GM21723 (cell line): ENCODE measurements at regions not wholly inside any gene's neighbourhood (a gene's known extent, or its start where the extent isn't known, plus 50 kb on each side); places are given as distances from the start of the nearest gene placed in this dataset.

ENCODE experiments used
- ATAC-seq: cut with Tn5 transposase; IDR thresholded peaks from one replicate; pipeline ENCODE4 v1.9.1; 2021; ENCODE audit warnings: mild to moderate bottlenecking, moderate library complexity; ENCODE audit not compliant: unreplicated experiment

- ATAC-seq = no peak
Measured at GRCh38 chr1:165034136-165034809, 322.2 kb downstream of the LMX1A start.

DNA sequence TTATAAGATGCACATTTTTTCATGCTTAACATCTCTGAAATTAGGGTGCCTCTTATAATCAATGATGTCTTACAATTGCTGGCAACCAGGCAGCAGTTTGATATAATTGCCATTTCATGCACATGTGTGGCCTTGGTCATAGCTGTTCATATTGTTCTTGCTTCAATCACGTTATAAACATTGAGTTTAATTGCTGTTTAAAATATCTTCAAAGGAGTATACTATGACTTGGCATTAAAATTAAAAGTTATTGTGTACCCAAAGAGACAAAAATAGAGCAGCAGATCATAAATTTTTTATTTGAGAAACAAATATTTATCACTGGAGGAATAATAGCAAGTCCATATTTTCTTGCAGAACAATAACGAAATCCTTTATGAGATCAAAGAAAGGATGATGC, 325.5 kb downstream of the LMX1A start:
- no peak for ATAC-seq

- no peak for ATAC-seq
Measured at GRCh38 chr1:165025805-165026204, 330.7 kb downstream of the LMX1A start.

DNA sequence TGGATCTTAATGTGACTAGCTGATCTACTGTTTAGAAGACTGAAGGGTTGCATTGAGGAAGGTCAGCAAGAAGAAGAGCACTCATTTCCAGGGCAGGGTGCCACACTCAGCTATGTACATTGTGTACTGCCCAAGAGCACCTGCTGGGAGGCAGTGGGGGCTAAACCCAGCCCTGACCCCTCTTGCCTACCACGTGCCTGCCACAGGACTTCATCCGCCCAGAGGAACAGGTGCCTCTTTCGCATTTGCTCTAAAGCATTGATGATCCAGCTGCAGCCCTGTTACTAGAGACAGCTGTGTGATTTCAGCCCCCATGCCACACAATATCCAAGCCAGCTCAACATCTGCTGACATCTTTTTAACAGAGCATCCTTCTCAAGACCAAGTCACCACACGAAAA, 341.8 kb downstream of the LMX1A start:
- ATAC-seq = no peak

DNA sequence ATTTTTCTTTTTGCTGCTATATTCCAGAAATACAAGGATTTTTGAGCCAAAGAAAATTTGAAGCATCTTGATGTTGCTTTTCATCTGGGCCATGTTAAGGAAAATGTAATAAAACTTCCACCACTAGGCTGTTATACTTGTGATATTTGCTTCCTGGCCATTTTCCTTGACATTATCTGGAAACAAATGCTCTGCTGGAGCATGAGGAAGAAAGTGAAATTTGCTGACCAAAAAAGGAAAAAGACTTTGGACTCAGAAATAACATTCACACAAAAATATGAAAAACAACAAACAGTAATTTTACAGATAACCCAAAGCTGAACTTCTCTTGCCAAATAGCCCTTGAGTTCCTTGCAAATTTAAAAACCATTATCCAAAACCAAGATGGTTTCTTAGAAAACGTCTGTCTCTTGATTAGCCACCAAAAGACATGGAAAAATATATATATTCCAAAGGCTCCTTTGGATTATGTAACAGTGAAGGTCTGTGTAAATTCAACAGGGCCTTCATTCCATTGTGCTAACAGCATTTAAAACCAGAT, 344.5 kb downstream of the LMX1A start:
- no peak for ATAC-seq

GRCh38 chr1:165011186-165011585, 345.3 kb downstream of the LMX1A start:
- no peak for ATAC-seq

- ATAC-seq = no peak
Measured at GRCh38 chr1:165010418-165011070, 346.0 kb downstream of the LMX1A start.

- ATAC-seq = no peak
Measured at GRCh38 chr1:165006831-165007230, 349.7 kb downstream of the LMX1A start.

GRCh38 chr1:164999146-164999545, 357.4 kb downstream of the LMX1A start:
- ATAC-seq = no peak

DNA sequence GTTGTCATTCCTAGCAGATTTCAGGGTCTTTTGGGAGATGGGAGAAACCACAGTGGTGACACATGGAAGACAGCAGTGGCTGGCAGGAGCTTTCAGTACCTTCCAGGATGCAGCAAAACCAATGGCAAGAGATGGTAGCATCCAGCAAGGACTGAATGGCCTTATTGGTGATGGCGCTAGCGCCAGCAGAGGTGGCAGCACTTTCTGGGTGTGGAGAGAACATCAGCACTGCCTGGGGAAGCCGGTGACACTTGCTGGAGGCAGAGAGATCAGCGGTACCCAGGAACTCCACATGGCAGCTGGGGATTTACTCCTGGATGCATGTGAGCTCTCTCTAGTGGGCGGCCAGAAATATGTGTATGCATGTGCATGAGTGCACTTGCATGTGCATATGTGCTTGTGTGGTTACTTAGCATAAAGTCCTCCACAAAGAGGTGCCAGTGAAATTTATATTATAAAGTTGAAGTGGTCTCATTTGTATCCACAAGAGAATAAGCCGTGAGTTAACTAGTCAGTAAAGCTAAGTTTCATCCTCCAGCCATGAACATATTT, 364.7 kb downstream of the LMX1A start:
- ATAC-seq = no peak

DNA sequence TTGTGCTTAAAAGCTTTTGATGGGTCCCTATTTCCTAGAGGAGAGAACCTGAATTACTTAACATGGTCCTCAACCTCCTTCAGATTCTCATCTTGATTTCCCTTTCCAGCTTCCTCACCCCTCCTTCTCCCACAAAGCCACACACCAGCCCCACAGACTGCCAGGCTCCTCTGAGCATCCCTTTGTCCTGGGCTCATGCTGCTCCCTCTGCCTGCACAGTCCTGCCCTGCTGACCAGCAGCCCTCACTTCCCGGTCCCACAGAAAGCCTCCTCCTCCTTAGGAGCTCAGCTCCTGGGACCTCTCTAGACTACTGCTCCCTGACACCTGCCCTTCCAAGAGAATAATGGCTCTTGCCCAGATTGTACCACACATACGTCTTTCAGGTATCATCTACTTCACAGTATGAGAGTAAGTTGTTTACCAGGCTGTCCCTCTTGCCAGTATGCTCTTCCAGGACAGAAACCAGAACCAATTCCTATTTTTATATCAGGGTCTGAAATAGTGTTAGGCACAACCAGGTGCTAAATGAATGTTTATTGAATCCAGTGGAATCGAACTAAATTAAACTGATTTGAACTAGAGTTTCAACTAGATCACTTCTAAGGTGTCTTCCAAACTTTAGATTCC, 373.4 kb downstream of the LMX1A start:
- ATAC-seq = no peak

DNA sequence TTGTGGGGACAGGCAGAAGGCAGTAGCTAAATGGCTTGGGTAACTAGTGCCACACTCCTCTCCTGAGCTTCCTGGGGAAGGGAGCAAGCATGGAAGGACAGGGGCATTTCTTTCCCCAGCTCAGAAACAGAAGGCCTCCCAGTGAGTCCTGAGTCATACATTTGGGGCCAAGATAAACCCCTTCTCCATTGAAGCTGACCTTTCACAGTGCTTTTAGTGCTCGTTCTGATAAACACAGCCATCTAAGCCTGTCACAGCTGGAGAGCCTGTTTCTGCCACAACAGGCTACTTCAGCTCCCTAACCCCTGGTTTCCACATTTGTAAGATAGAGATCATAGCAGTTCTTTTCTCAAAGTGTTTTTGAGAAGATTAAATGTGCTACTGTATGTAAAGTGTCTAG, 374.0 kb downstream of the LMX1A start:
- no peak for ATAC-seq

DNA sequence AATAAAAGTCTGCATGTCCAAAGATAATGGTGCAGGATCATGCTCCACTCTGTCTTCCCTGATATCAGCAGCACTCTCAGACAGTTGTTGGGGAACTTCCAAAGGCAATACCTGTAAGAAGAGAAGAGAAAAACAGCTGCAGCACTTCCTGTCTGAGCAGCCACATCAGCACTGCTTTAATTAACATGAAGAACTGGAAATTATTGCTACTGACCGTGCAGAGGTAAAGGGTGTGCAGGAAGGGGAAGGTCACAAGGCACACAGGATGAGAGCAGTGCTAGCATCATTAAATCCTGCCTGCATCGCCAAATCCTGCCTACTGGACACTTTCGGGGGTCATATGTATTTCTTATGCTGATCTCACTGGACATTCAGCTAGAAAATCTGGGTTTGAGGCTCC, 379.0 kb downstream of the LMX1A start:
- no peak for ATAC-seq

- no peak for ATAC-seq
Measured at GRCh38 chr1:164971921-164972415, 384.5 kb downstream of the LMX1A start.

- no peak for ATAC-seq
Measured at GRCh38 chr1:164971391-164971790, 385.1 kb downstream of the LMX1A start.

GRCh38 chr1:164969253-164969652, 387.3 kb downstream of the LMX1A start:
- no peak for ATAC-seq

GRCh38 chr1:164967300-164967699, 389.2 kb downstream of the LMX1A start:
- ATAC-seq = no peak

GRCh38 chr1:164961715-164962114, 394.8 kb downstream of the LMX1A start:
- no peak for ATAC-seq

DNA sequence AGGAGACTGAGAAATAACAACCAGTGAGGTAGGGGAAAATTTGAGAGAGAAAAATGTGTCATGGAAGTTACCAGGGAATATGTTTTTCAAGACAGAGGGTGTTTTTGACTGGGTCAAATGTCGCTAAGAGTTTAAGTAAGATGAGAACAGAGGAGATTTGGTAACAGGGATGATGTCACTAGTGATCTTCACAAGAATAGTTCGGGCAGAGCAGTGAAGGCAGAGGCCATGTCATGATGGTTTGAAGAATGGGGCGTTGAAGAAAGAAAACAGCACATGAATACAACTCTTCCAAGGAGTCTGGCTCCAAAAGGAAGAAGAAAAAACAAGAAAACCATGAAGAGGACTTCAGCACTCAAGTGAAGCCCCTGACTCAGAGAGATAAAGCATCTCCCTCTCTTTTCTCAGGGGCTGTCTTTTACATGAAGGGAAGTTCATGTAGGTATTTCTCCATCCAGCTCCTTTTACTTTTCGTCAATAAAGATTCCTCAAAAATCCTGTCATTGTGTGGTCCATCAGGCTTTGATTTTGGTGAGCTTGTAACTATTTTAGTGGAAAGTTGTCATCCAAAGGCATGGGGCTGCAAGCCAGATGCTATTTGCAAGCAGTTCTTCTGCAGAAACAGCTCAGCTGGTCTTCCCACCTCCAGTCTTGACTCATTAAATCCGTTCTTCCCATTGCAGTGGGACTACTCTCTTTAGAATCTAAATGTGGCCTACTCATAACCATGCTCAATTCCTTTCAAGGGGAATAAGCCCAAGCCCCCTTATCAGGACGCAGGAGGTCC, 397.3 kb downstream of the LMX1A start:
- ATAC-seq = no peak

GRCh38 chr1:164953815-164954214, 394.8 kb downstream of the PBX1 start:
- no peak for ATAC-seq

- ATAC-seq = no peak
Measured at GRCh38 chr1:164953098-164953497, 394.1 kb downstream of the PBX1 start.
